ENCODE measurements at regions not wholly inside any gene's neighbourhood (a gene's known extent, or its start where the extent isn't known, plus 50 kb on each side); places are given as distances from the start of the nearest gene placed in this dataset.

GRCh38 chr5:129821477-129822131 is 73.7 kb downstream of the MINAR2 start:
- no peak for DNase-seq (ENCODE audit: low read depth in 2 of 2)

- DNase-seq (ENCODE audit: low read depth in 2 of 2) = no peak
Measured at GRCh38 chr5:129830288-129830687, 74.0 kb upstream of the CHSY3 start.

GRCh38 chr5:129836321-129836720 is 67.9 kb upstream of the CHSY3 start:
- no peak for DNase-seq (ENCODE audit: low read depth in 2 of 2)

- no peak for DNase-seq (ENCODE audit: low read depth in 2 of 2)
Measured at GRCh38 chr5:129844764-129845163, 59.5 kb upstream of the CHSY3 start.

- DNase-seq (ENCODE audit: low read depth in 2 of 2) = peak; percentile 48 to 70
Measured at GRCh38 chr5:129852747-129853352, 51.4 kb upstream of the CHSY3 start.

GRCh38 chr5:129853588-129853987 is 50.7 kb upstream of the CHSY3 start:
- no peak for DNase-seq (ENCODE audit: low read depth in 2 of 2)
